ENCODE measurements at regions not wholly inside any gene's neighbourhood (a gene's known extent, or its start where the extent isn't known, plus 50 kb on each side); places are given as distances from the start of the nearest gene placed in this dataset.

DNA sequence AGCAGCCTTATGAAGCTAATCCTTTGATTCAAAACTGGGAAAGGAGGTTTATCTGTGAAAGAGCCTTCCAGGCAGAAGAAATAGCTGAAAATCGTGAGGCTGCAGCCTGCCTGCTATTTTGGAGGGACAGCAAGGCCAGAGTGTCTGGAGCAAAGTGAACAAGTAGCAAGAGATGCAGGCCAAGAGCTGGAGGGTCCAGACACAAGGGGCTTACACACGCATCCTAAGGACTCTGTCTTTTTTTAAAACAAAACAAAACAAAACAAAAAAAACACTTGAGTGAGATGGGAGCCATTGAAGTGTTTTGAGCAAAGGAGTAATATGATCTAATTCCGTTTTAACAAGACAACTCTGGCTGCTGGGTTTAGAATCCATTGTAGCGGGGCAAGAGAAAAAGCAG is 76.4 kb upstream of the BCAT1 start:
- TF ChIP-seq POLR2A (IDR thresholded peaks at IDR 0.05) (no peak), EP300 (IDR thresholded peaks at IDR 0.05) (no peak), CTCF (IDR thresholded peaks at IDR 0.05) (no peak)
- no peaks in the 10 kb centered on the region for H3K4me1 ChIP-seq
- H3K9me3 ChIP-seq, result no peaks in the 10 kb centered on the region
- no peaks in the 10 kb centered on the region for H3K36me3 ChIP-seq
- DNase-seq (ENCODE audit: low spot score in 2 of 2), result no peak
- no peak overlapping the region for H3K4me3 ChIP-seq
- 65 to 68% methylated on average over 4 of the region's 4 CpGs for WGBS, 2 donors
- no peaks in the 10 kb centered on the region for H3K27me3 ChIP-seq
- no peak overlapping the region for H3K27ac ChIP-seq

DNA sequence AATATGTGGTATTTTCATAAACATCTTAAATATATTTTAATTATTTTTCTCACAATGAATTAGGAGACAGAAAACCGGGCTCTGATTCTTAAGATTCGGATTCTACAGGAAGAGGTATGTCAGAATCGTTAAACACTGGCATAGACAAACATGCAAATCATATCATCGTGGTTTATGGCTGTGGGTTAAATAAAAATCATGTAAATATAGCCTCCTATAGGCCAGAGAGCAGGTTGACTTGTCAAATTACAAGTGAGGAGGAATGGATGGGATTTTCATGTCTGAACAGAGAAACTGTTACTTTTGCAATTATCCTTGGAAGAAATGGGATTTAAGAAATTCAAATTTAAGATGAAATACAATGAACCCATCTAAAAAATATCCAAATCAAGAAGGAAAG is 74.9 kb upstream of the BCAT1 start:
- H3K36me3 ChIP-seq, result no peaks in the 10 kb centered on the region
- 77 to 79% methylated on average over 4 of the region's 4 CpGs for WGBS, 2 donors
- H3K27ac ChIP-seq, result no peak overlapping the region
- TF ChIP-seq POLR2A (IDR thresholded peaks at IDR 0.05), result no peak
- TF ChIP-seq EP300 (IDR thresholded peaks at IDR 0.05), result no peak
- TF ChIP-seq CTCF (IDR thresholded peaks at IDR 0.05), result no peak
- H3K4me3 ChIP-seq, result no peak overlapping the region
- peaks cover 0 to 12% (median 2%) of the 10 kb centered on the region in 4 donors for H3K9me3 ChIP-seq
- no peaks in the 10 kb centered on the region for H3K4me1 ChIP-seq
- H3K27me3 ChIP-seq, result no peaks in the 10 kb centered on the region
- DNase-seq (ENCODE audit: low spot score in 2 of 2), result no peak

DNA sequence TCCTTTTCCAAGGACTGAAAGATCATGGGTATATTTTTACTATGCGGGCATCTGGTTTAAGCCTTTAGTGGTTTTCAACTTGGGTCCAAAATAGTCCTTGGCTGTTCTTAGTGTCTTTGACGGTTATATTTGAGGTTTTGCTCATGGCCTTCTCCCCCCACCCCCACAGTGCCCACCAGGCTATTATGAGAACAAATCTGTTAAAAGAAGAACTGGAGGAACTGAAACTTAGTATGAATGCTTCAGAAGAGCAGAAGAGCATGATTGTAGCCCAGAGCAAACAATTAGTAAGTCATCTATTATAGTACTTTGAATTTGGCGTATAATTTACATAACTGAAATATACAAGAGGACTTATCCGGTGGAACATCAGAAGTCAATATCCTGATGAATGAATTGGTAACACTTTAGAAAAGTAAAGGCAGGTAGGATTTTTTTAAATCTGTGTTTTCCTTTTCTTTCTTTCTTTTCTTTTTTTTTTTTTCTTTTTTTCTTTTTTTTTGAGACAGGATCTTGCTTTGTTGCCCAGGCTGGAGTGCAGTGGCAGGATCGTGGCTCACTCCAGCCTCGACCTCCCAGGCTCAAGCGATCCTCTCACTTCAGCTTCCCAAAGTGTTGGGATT is 71.8 kb upstream of the BCAT1 start:
- no peak for DNase-seq (ENCODE audit: low spot score in 2 of 2)
- Histone ChIP-seq H3K27ac (no peak overlapping the region), H3K9me3 (peaks cover 0 to 15% (median 2%) of the 10 kb centered on the region in 4 donors), H3K36me3 (no peaks in the 10 kb centered on the region), H3K27me3 (no peaks in the 10 kb centered on the region), H3K4me1 (no peaks in the 10 kb centered on the region), H3K4me3 (no peak overlapping the region)
- 80 to 86% methylated on average over 7 of the region's 7 CpGs for WGBS, 2 donors
- TF ChIP-seq CTCF (IDR thresholded peaks at IDR 0.05) (no peak), POLR2A (IDR thresholded peaks at IDR 0.05) (no peak)

DNA sequence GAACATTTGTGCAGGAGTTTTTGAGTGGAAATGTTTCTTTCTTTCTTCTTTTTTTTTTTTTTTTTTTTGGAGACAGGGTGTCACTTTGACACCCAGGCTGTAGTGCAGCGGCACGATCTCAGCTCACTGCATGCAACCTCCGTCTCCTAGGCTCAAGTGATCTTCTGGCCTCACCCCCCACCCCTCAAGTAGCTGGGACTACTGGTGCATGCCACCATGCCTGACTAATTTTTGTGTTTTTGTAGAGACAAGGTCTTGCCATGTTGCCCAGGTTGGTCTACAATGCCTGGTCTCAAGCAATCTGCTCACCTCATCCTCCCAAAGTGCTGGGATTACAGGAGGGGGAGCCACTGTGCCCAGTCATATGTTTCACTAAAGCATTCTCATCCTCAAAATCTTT is 69.2 kb upstream of the BCAT1 start:
- Histone ChIP-seq H3K4me3 (no peak overlapping the region), H3K27me3 (no peaks in the 10 kb centered on the region), H3K27ac (no peak overlapping the region), H3K4me1 (no peaks in the 10 kb centered on the region), H3K9me3 (peaks cover 0 to 15% (median 2%) of the 10 kb centered on the region in 4 donors), H3K36me3 (no peaks in the 10 kb centered on the region)
- no peak for DNase-seq (ENCODE audit: low spot score in 2 of 2)
- WGBS, 2 donors, result 87 to 90% methylated on average over 3 of the region's 3 CpGs
- no peak for TF ChIP-seq POLR2A (IDR thresholded peaks at IDR 0.05)
- no peak for TF ChIP-seq EP300 (IDR thresholded peaks at IDR 0.05)
- TF ChIP-seq CTCF (IDR thresholded peaks at IDR 0.05), result no peak

DNA sequence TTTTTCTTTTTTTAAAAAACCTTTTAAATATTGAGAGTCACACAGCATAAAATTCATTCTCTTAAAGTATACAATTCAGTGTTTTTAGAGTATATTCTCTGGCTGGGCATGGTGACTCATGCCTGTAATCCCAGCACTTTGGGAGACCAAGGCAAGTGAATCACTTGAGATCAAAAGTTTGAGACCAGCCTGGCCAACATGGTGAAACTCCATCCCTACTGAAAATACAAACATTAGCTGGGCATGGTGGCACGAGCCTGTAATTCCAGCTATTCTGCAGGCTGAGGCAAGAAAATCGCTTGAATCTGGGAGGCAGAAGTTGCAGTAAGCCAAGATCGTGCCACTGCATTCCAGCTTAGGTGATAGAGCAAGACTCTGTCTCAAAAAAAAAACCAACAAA is 68.4 kb upstream of the BCAT1 start:
- WGBS, 2 donors, result 87% methylated on average over 3 of the region's 3 CpGs
- DNase-seq (ENCODE audit: low spot score in 2 of 2), result no peak
- no peaks in the 10 kb centered on the region for H3K4me1 ChIP-seq
- no peaks in the 10 kb centered on the region for H3K27me3 ChIP-seq
- no peaks in the 10 kb centered on the region for H3K36me3 ChIP-seq
- TF ChIP-seq POLR2A (IDR thresholded peaks at IDR 0.05) (no peak), EP300 (IDR thresholded peaks at IDR 0.05) (no peak), CTCF (IDR thresholded peaks at IDR 0.05) (no peak)
- H3K4me3 ChIP-seq, result no peak overlapping the region
- H3K9me3 ChIP-seq, result peaks cover 0 to 15% (median 2%) of the 10 kb centered on the region in 4 donors
- no peak overlapping the region for H3K27ac ChIP-seq

Measured in tibial nerve (tissue), 4 donors.